ENCODE measurements at regions not wholly inside any gene's neighbourhood (a gene's known extent, or its start where the extent isn't known, plus 50 kb on each side); places are given as distances from the start of the nearest gene placed in this dataset.
"Not testable (repeated sequence)": the region's sequence is repeated elsewhere in the genome, so short reads cannot be mapped to it uniquely, and the experiment has no call there.

DNA sequence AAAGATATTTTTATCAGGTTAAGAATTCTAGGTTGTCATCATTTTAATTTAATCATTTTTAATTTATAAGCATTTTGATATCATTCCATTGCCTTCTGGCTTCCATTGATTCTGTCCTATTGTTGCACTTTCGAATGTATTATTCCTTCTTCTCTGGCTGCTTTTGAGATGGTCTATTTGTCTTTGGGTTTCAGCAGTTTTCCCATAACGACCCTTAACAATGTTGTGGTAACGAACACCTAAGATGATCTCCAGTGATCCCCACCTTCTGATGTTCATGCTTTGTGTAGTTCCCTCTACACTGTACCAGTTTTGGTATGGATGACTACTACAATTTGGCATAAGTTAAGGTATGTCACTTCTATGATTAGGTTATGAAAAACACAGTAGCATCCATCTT is 59.9 kb downstream of the MINAR1 start:
- no peak for DNase-seq
- Histone ChIP-seq H3K36me3 (no peaks in the 10 kb centered on the region), H3K9me3 (replicated peaks) (no peaks in the 10 kb centered on the region), H3K4me3 (no peak overlapping the region), H3K27ac (no peak overlapping the region), H3K27me3 (no peaks in the 10 kb centered on the region), H3K4me1 (no peaks in the 10 kb centered on the region)

DNA sequence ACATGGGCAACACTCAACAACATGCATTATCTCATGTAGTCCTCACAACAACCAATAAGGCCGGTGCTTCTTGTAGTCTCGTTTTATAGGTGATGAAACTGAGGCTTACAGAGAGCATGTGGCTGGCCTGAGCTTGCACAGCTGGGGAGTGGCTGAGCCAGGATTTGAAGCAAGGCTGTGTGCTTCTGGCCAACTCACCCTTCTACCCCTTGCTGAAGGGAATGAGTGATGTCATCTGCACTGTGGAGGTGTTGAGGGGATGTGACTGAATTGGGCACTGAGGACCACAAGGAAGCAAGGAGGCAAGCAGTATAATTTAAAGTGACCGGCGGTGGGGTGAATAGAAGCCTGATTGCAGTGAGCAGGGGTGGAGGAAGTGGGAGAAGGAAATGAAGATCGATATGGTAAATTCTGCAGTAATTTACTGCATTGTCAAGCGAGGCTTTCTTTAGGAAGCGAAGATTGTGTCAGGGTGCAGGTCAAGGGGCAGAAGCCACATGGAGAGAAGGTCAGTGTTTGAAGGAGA is 62.3 kb downstream of the MINAR1 start:
- no peaks in the 10 kb centered on the region for H3K9me3 ChIP-seq (replicated peaks)

DNA sequence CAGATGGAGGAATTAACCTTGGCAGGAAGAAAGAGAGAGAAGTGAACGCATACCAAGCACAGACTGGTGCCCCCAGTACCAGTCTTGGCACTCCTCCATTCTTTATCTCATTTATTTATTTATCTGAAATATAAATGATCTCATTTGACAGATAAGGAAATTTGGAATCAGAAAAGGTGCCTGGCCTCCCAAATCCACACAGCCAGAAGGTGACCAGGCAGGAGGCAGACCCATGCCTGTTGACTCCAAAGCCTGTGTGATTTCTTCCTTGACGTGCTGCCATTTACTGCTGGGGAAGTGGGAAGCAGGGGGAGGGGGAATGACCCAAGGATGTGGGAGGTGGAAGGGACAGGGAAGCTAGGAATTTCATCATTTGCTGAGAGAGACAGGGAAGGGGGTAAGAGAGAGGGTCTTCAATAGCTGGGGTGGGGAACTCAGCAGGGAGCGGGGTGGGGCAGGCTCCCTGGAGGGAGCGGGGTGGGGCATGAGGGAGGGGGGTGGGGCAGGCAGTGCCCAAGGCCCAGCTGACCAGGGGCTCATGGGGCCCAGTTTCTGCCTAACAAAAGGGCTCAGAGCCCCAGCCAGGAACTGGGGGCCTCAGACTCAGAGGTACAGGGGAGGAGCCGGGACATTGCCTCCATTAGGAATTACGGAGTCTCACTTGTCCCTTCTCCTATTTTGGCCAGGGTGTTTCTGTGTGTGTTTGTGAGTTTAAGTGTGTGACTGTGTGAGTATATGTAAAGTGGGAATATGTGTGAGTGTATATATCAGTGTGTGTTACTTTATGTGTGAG is 63.0 kb downstream of the MINAR1 start:
- no peaks in the 10 kb centered on the region for H3K4me1 ChIP-seq
- H3K9me3 ChIP-seq (replicated peaks): no peaks in the 10 kb centered on the region
- H3K27ac ChIP-seq: no peak overlapping the region
- no peak for DNase-seq
- no peaks in the 10 kb centered on the region for H3K36me3 ChIP-seq
- H3K4me3 ChIP-seq: no peak overlapping the region
- H3K27me3 ChIP-seq: no peaks in the 10 kb centered on the region

More for the DNA sequence above, 62.3 kb downstream of the MINAR1 start:
- no peaks in the 10 kb centered on the region for H3K36me3 ChIP-seq
- H3K27me3 ChIP-seq: no peaks in the 10 kb centered on the region
- H3K27ac ChIP-seq: no peak overlapping the region
- no peaks in the 10 kb centered on the region for H3K4me1 ChIP-seq
- DNase-seq: no peak
- no peak overlapping the region for H3K4me3 ChIP-seq

DNA sequence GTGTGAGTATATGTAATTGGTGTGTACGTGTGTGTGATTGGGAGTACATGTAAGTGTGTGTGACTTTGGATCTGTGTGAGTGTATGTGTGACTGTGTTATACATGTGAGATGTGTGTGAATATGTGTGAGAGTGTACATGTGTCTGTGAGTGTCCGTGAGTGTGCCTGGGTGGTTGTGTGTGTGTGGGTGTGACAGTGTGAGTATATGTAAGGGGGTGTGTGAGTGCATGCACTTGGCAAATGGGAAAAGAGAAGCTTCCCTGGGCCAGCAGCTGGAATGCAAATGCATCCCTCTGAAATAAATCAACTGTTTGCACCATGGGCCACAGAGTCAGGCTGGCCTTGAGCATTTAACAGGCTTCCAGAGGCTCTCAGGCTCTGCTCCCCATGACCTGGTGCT is 63.6 kb downstream of the MINAR1 start:
- no peak for DNase-seq

DNA sequence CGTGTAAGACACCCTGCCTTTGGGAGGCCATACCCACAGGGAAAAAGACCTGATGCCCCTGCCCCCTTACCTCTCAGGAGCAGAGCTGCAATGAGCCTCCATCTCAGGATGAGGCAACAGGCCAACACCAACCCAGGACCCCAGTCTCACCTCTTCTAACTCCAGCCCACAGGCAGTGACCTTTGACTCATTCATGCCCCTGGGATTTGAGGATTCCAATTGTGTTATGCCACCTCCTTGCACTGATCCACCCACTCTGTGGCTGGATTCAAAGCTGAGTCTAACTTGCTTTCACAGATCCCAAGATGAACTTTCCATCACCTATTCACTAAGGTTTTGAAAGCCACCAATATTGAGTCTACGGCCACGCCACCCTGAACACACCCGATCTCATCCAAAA is 64.7 kb downstream of the MINAR1 start:
- no peaks in the 10 kb centered on the region for H3K4me1 ChIP-seq
- H3K27ac ChIP-seq: no peak overlapping the region
- no peak overlapping the region for H3K4me3 ChIP-seq
- H3K27me3 ChIP-seq: no peaks in the 10 kb centered on the region
- DNase-seq: no peak
- no peaks in the 10 kb centered on the region for H3K36me3 ChIP-seq
- H3K9me3 ChIP-seq (replicated peaks): no peaks in the 10 kb centered on the region

More for the DNA sequence above, 63.6 kb downstream of the MINAR1 start:
- no peaks in the 10 kb centered on the region for H3K9me3 ChIP-seq (replicated peaks)
- no peaks in the 10 kb centered on the region for H3K27me3 ChIP-seq
- no peaks in the 10 kb centered on the region for H3K4me1 ChIP-seq
- no peak overlapping the region for H3K27ac ChIP-seq
- no peak overlapping the region for H3K4me3 ChIP-seq
- no peaks in the 10 kb centered on the region for H3K36me3 ChIP-seq

DNA sequence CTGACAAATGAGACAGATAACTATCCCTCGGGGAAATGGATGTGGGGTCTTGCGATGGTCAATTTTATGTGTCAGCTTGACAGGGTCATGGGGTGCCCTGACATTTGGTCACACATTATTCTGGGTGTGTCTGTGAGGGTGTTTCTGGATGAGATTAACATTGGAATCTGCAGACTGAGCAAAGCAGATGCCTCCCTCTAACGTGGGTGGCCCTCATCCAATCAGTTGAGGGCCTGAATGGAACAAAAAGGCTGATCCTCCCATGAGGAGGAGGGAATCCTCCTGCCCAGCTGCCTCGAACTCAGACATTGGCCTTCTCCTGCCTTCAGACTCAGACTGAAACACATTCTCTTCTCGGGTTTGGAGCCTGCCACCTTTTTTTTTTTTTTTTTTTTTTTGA is 69.0 kb downstream of the MINAR1 start:
- Histone ChIP-seq H3K27me3 (no peaks in the 10 kb centered on the region), H3K36me3 (no peaks in the 10 kb centered on the region)
- no peak for DNase-seq

DNA sequence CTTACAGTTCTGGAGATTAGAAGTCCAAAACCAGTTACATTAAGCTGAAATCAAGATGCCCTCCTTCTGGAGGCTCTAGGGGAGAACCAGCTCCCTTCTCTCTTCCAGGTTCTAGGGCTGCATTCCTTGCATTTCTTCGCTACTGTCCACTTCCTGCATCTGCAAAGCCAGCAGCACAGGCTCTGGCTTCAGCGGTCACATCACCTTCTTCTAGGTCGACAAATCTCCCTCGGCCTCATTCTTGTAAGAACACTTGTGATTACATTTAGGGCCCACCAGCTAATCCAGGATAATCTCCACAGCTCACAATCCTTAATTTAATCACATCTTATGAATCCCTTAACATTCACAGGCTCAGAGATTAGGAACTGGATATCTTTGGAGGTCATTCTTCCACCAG is 73.8 kb downstream of the MINAR1 start:
- Histone ChIP-seq H3K4me3 (no peak overlapping the region), H3K27me3 (no peaks in the 10 kb centered on the region), H3K4me1 (no peaks in the 10 kb centered on the region), H3K9me3 (replicated peaks) (no peaks in the 10 kb centered on the region), H3K36me3 (no peaks in the 10 kb centered on the region), H3K27ac (no peak overlapping the region)
- no peak for DNase-seq

More for the DNA sequence above, 69.0 kb downstream of the MINAR1 start:
- Histone ChIP-seq H3K4me3 (no peak overlapping the region), H3K4me1 (no peaks in the 10 kb centered on the region), H3K27ac (no peak overlapping the region), H3K9me3 (replicated peaks) (no peaks in the 10 kb centered on the region)

DNA sequence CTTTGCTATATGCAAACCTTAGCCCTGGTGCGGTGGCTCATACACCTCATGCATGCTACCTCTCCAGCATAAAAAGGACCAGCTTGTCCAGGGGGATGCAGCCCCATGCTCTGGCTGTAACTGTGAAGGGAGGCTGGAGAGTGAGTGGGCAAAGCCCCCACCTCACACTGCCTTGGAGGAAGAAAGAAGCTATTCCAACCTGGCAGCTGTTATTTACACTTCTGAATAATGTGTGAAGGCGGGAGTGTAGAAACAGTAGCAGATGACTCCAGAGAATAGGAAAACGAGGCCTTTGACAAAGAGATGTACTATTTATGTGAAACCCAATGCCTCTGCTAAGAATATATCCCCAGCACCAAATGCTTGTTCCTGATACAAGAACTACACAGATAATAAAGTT is 80.7 kb downstream of the MINAR1 start:
- not testable (repeated sequence) for DNase-seq; H3K36me3 ChIP-seq; H3K27ac ChIP-seq; H3K4me3 ChIP-seq; H3K27me3 ChIP-seq; H3K4me1 ChIP-seq; H3K9me3 ChIP-seq (replicated peaks)

DNA sequence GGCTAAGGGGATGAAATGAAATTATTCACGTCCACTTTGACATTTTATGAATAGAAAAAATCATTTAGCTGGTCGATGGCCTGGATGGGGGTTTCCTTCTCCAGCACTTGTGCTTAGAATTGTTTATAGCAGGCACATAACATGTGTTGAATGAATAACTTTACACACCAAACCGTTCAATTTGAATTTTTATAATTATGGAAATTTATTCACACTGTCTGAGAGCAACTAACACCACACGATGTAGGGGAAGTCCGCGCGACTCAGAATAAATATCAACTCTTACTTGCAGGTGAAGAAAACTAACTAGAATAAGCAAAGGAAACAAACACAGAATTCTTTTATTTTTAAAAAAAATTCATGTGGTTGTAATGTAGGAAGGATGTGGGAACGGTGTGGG is 81.3 kb downstream of the MINAR1 start:
- H3K27ac ChIP-seq: no peak overlapping the region
- DNase-seq: no peak
- no peaks in the 10 kb centered on the region for H3K36me3 ChIP-seq
- no peaks in the 10 kb centered on the region for H3K27me3 ChIP-seq
- H3K4me1 ChIP-seq: no peaks in the 10 kb centered on the region
- H3K9me3 ChIP-seq (replicated peaks): no peaks in the 10 kb centered on the region
- no peak overlapping the region for H3K4me3 ChIP-seq

DNA sequence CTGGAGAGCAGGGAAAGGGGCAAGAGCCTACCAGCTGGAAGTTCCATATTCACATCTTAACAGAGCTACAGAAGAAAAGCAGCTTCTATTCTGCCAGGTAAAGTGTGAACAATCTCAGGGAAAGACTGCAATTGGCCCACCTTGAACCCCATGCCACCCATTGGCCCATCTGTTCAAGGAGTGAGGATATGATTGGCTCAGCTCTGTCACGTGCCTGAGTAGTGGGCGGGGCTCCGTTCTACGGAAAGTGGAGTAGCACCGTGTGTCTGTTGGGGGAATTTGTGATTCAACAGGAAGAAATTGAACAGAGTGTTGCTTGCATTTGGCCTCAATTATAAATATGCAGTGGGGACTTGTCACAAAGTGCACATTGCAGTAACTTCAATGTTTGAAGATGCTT is 81.8 kb downstream of the MINAR1 start:
- H3K27me3 ChIP-seq: no peaks in the 10 kb centered on the region
- DNase-seq: no peak
- H3K27ac ChIP-seq: no peak overlapping the region
- no peaks in the 10 kb centered on the region for H3K4me1 ChIP-seq
- no peaks in the 10 kb centered on the region for H3K9me3 ChIP-seq (replicated peaks)
- H3K4me3 ChIP-seq: no peak overlapping the region
- no peaks in the 10 kb centered on the region for H3K36me3 ChIP-seq

DNA sequence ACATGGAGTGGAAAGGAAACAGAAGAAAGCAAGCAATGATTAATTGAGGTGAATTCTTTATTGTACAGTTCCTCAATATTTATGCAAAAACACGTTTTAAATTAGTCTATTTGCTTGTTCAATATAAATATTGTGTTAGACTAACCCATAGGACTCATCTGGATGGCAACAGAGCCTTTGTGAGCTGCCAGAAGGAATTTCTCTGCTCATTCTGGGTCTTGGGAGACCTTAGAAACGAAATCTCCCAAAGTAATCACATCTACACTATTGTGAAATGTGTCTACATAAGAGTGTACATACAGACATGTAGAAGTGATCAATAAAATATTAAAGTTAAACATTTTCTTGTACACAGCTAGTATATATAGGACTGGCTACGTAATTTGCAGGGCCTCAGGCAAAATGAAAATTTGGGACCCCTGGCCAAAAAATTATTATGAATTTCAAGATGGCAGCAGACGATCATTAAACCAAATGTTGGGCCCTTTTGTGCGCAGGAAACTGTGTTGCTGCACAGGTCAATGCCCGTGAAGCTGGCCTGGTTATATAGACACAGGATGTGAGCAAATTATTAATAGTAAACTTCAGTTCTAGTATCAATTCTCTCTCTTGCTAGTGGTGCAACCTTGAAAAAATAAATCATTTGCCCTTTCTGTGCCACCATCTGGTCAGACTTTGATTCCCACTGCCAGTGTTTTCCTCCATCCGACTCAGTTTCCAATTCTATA is 83.3 kb downstream of the MINAR1 start:
- Histone ChIP-seq H3K27me3 (no peaks in the 10 kb centered on the region), H3K4me3 (no peak overlapping the region), H3K9me3 (replicated peaks) (no peaks in the 10 kb centered on the region), H3K27ac (no peak overlapping the region), H3K4me1 (no peaks in the 10 kb centered on the region), H3K36me3 (no peaks in the 10 kb centered on the region)
- no peak for DNase-seq

DNA sequence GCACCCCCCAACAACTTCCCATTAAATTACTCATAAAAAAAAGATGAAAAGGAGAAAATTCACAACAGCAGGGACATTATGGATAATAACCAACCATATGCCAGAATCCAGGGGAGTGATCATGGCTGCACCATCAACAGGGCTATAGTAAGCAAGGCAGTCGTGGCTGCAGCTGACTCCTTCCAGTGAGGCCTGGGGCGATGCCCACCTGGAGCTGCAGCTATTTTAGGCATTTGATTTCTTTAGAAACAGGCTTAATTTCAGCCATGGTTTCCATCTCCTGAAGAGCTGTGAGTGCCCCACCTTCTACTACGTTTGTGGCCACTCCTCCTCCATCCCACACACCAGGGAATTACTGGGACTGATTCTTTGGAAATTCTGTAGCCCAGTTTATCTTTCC is 84.0 kb downstream of the MINAR1 start:
- Histone ChIP-seq H3K4me3 (no peak overlapping the region), H3K27me3 (no peaks in the 10 kb centered on the region), H3K27ac (no peak overlapping the region), H3K9me3 (replicated peaks) (no peaks in the 10 kb centered on the region), H3K4me1 (no peaks in the 10 kb centered on the region), H3K36me3 (no peaks in the 10 kb centered on the region)
- no peak for DNase-seq

DNA sequence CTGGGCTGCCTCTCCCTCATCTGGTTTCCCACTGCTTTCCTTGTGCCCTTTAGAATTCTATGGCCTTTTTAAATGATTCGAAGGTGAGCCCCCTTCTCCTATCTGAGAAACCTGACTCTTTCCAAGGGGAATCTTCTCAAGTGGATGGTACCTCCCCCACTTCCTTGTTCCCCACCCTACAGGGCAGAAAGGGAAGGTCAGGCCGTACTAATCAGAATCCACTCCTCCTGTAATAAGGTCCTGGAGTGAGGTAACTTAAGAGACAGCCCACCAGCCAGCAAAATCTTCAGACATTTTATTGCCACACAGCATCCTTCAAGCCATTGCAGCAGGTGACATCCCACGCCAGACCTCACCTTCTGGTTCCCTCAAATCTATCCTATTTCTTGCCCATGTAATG is 84.5 kb downstream of the MINAR1 start:
- Histone ChIP-seq H3K36me3 (no peaks in the 10 kb centered on the region), H3K4me1 (no peaks in the 10 kb centered on the region), H3K27ac (no peak overlapping the region), H3K4me3 (no peak overlapping the region), H3K9me3 (replicated peaks) (no peaks in the 10 kb centered on the region), H3K27me3 (no peaks in the 10 kb centered on the region)
- DNase-seq: no peak

DNA sequence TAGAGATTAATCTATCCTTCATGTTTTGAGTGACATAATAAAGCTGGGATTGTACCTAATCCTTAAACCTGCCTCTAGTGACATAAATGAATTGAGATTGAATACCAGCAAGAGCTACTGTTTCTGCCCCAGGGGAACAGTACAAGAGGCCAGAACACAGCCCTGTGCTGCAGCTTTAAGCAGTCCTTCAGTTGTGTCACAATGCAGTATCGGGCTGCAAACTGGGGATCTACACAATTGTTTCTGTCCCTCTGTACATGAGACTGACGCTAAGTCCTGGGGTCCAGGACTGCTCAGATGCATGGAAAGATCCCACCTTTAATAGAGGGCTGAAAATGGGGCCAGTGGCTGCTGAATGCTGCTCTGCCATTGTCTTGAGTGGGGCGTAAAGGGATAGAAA is 87.5 kb downstream of the MINAR1 start:
- H3K4me1 ChIP-seq: peaks cover 10% of the 10 kb centered on the region; the same call in 1 of the 2 replicates
- H3K4me3 ChIP-seq: no peak overlapping the region
- no peaks in the 10 kb centered on the region for H3K36me3 ChIP-seq
- H3K9me3 ChIP-seq (replicated peaks): no peaks in the 10 kb centered on the region
- no peak overlapping the region for H3K27ac ChIP-seq
- H3K27me3 ChIP-seq: no peaks in the 10 kb centered on the region
- DNase-seq: no peak

DNA sequence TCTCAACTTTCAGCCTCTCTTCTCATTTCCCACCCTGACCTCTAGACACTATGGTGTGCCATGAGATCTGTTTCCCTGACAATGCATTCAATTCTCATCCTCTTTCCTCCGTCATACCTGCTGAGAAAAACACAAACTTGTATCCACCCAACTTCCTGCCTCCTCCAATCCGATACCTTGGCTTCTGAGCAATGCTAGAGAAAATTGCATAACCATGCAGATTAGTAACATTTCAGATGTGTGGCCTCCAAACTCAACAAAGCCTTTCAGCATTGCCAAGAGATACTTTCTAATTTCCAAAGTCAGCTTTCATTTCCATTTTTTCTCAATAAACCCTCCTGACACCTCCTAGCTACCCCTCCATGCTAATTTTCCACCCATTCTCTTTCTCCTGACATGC is 88.5 kb downstream of the MINAR1 start:
- no peak for DNase-seq
- H3K36me3 ChIP-seq: no peaks in the 10 kb centered on the region
- no peaks in the 10 kb centered on the region for H3K9me3 ChIP-seq (replicated peaks)
- H3K4me3 ChIP-seq: no peak overlapping the region
- peaks cover 10% of the 10 kb centered on the region; the same call in 1 of the 2 replicates for H3K4me1 ChIP-seq
- H3K27me3 ChIP-seq: no peaks in the 10 kb centered on the region
- no peak overlapping the region for H3K27ac ChIP-seq

Measured in SJCRH30 (cell line).